ENCODE measurements at regions not wholly inside any gene's neighbourhood (a gene's known extent, or its start where the extent isn't known, plus 50 kb on each side); places are given as distances from the start of the nearest gene placed in this dataset.

GRCh38 chr5:20985754-20986153, 997.8 kb upstream of the CDH18 start:
- TF ChIP-seq CTCF (IDR thresholded peaks at IDR 0.05) (no peak), POLR2A (IDR thresholded peaks at IDR 0.05) (no peak)
